ENCODE measurements at regions not wholly inside any gene's neighbourhood (a gene's known extent, or its start where the extent isn't known, plus 50 kb on each side); places are given as distances from the start of the nearest gene placed in this dataset.

- DNase-seq (ENCODE audit: low read depth) = no peak
- in situ Hi-C loops (cut with HindIII; ENCODE audit: low sequenced_read_pairs) = no loop called here
- H3K4me3 ChIP-seq (ENCODE audit: low read depth, low read length) = no peak overlapping the region
- TF ChIP-seq, protein P1, sequence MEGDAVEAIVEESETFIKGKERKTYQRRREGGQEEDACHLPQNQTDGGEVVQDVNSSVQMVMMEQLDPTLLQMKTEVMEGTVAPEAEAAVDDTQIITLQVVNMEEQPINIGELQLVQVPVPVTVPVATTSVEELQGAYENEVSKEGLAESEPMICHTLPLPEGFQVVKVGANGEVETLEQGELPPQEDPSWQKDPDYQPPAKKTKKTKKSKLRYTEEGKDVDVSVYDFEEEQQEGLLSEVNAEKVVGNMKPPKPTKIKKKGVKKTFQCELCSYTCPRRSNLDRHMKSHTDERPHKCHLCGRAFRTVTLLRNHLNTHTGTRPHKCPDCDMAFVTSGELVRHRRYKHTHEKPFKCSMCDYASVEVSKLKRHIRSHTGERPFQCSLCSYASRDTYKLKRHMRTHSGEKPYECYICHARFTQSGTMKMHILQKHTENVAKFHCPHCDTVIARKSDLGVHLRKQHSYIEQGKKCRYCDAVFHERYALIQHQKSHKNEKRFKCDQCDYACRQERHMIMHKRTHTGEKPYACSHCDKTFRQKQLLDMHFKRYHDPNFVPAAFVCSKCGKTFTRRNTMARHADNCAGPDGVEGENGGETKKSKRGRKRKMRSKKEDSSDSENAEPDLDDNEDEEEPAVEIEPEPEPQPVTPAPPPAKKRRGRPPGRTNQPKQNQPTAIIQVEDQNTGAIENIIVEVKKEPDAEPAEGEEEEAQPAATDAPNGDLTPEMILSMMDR (IDR thresholded peaks at IDR 0.05; ENCODE audit: low read depth, low read length, missing control alignments) = no peak
Observed at GRCh38 chr4:22021106-22021505, 72.5 kb upstream of the KCNIP4 start.

DNA sequence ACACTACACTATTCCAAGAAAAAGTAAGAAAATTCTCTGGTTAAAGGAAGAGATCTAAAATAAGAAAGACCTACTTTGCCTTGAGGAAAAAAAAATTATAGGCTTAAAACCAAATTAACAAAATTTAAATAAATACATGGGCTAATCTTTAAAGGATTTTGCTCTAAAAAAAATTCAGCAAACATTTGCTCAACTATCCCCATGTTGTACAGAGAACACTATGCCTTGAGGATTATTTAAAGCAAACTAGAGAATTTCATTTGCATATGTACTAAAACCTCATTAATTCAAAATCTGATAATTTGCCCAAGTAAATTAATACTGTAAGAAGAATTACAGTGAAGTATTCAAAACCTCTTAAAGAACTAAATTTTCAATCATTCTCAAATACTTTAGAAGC is 71.6 kb upstream of the KCNIP4 start:
- no peak for DNase-seq (ENCODE audit: low read depth)
- H3K4me3 ChIP-seq (ENCODE audit: low read depth, low read length) = no peak overlapping the region
- TF ChIP-seq, protein P1 (IDR thresholded peaks at IDR 0.05; ENCODE audit: low read depth, low read length, missing control alignments) = no peak
- in situ Hi-C loops (cut with HindIII; ENCODE audit: low sequenced_read_pairs) = no loop called here

GRCh38 chr4:22019676-22020075 is 71.1 kb upstream of the KCNIP4 start:
- in situ Hi-C loops (cut with HindIII; ENCODE audit: low sequenced_read_pairs) = no loop called here
- TF ChIP-seq, protein P1 (IDR thresholded peaks at IDR 0.05; ENCODE audit: low read depth, low read length, missing control alignments) = no peak
- DNase-seq (ENCODE audit: low read depth) = no peak
- H3K4me3 ChIP-seq (ENCODE audit: low read depth, low read length) = no peak overlapping the region

- no peak for DNase-seq (ENCODE audit: low read depth)
- no peak overlapping the region for H3K4me3 ChIP-seq (ENCODE audit: low read depth, low read length)
- TF ChIP-seq, protein P1 (IDR thresholded peaks at IDR 0.05; ENCODE audit: low read depth, low read length, missing control alignments) = no peak
- in situ Hi-C loops (cut with HindIII; ENCODE audit: low sequenced_read_pairs) = no loop called here
Observed at GRCh38 chr4:22014222-22014741, 65.7 kb upstream of the KCNIP4 start.

DNA sequence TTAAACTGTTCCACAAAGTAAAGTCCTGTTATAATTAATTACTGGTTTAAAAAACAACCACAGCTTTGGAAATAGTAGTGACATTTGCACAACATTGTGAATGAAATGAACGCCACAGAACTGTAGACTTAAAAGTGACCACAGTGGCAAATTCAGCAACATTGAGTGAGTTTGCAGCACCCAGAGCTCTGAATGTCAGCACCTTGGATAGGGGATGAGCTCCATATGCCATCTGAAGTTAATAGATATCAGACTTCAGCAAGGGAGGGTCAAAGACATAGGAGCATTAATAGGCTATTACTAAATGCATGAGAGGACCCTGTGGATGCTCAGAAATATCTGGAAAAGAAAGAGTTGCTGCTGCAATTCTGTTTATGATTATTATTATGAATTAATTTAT is 55.3 kb upstream of the KCNIP4 start:
- in situ Hi-C loops (cut with HindIII; ENCODE audit: low sequenced_read_pairs) = no loop called here
- no peak for DNase-seq (ENCODE audit: low read depth)
- no peak overlapping the region for H3K4me3 ChIP-seq (ENCODE audit: low read depth, low read length)
- TF ChIP-seq, protein P1 (IDR thresholded peaks at IDR 0.05; ENCODE audit: low read depth, low read length, missing control alignments) = no peak
